ENCODE measurements at regions not wholly inside any gene's neighbourhood (a gene's known extent, or its start where the extent isn't known, plus 50 kb on each side); places are given as distances from the start of the nearest gene placed in this dataset.

GRCh38 chr5:42131081-42131480 is 206.0 kb downstream of the FBXO4 start:
- TF ChIP-seq EZH2phosphoT487 (IDR thresholded peaks at IDR 0.05; ENCODE audit: low read length) (no peak), CTCF (IDR thresholded peaks at IDR 0.05; ENCODE audit: low read length) (no peak), EZH2 (optimal IDR thresholded peaks at IDR 0.05; ENCODE audit: low read depth, low read length) (no peak)
- Histone ChIP-seq H3K4me2 (ENCODE audit: low read depth, low read length) (no peak overlapping the region), H3K9me2 (replicated peaks; ENCODE audit: insufficient read depth, low read length) (no peaks in the 10 kb centered on the region), H3K4me1 (ENCODE audit: low read length) (no peaks in the 10 kb centered on the region), H3K27me3 (replicated peaks; ENCODE audit: insufficient read depth, low read length) (no peaks in the 10 kb centered on the region), H4K20me1 (ENCODE audit: insufficient read depth, low read length) (no peaks in the 10 kb centered on the region), H3K4me3 (ENCODE audit: low read length) (no peak overlapping the region), H3K9ac (ENCODE audit: low read length) (no peak overlapping the region), H3K36me3 (replicated peaks; ENCODE audit: insufficient read depth, low read length) (no peaks in the 10 kb centered on the region), H3K9me3 (replicated peaks; ENCODE audit: insufficient read depth, low read length) (no peaks in the 10 kb centered on the region), H2AFZ (ENCODE audit: low read length) (no peak overlapping the region), H3F3A (ENCODE audit: insufficient read depth, low read length) (no peaks in the 10 kb centered on the region), H3K27ac (ENCODE audit: low read length) (no peak overlapping the region), H3K79me2 (ENCODE audit: low read length) (no peaks in the 10 kb centered on the region)
- no peak for DNase-seq

GRCh38 chr5:42143361-42143760 is 218.3 kb downstream of the FBXO4 start:
- Histone ChIP-seq H4K20me1 (ENCODE audit: insufficient read depth, low read length) (no peaks in the 10 kb centered on the region), H3K4me3 (ENCODE audit: low read length) (no peak overlapping the region), H3K36me3 (replicated peaks; ENCODE audit: insufficient read depth, low read length) (no peaks in the 10 kb centered on the region), H3K4me2 (ENCODE audit: low read depth, low read length) (no peak overlapping the region), H2AFZ (ENCODE audit: low read length) (no peak overlapping the region), H3K9ac (ENCODE audit: low read length) (no peak overlapping the region), H3F3A (ENCODE audit: insufficient read depth, low read length) (no peaks in the 10 kb centered on the region), H3K9me3 (replicated peaks; ENCODE audit: insufficient read depth, low read length) (no peaks in the 10 kb centered on the region), H3K27ac (ENCODE audit: low read length) (no peak overlapping the region), H3K4me1 (ENCODE audit: low read length) (no peaks in the 10 kb centered on the region), H3K27me3 (replicated peaks; ENCODE audit: insufficient read depth, low read length) (no peaks in the 10 kb centered on the region), H3K79me2 (ENCODE audit: low read length) (no peaks in the 10 kb centered on the region), H3K9me2 (replicated peaks; ENCODE audit: insufficient read depth, low read length) (no peaks in the 10 kb centered on the region)
- TF ChIP-seq CTCF (IDR thresholded peaks at IDR 0.05; ENCODE audit: low read length) (no peak), EZH2 (optimal IDR thresholded peaks at IDR 0.05; ENCODE audit: low read depth, low read length) (no peak), EZH2phosphoT487 (IDR thresholded peaks at IDR 0.05; ENCODE audit: low read length) (no peak)
- DNase-seq, result no peak

- TF ChIP-seq EZH2 (optimal IDR thresholded peaks at IDR 0.05; ENCODE audit: low read depth, low read length) (no peak), EZH2phosphoT487 (IDR thresholded peaks at IDR 0.05; ENCODE audit: low read length) (no peak), CTCF (IDR thresholded peaks at IDR 0.05; ENCODE audit: low read length) (no peak)
- Histone ChIP-seq H3K4me3 (ENCODE audit: low read length) (no peak overlapping the region), H3K4me1 (ENCODE audit: low read length) (no peaks in the 10 kb centered on the region), H3K36me3 (replicated peaks; ENCODE audit: insufficient read depth, low read length) (no peaks in the 10 kb centered on the region), H2AFZ (ENCODE audit: low read length) (no peak overlapping the region), H3K9me3 (replicated peaks; ENCODE audit: insufficient read depth, low read length) (no peaks in the 10 kb centered on the region), H3K27me3 (replicated peaks; ENCODE audit: insufficient read depth, low read length) (no peaks in the 10 kb centered on the region), H3K9me2 (replicated peaks; ENCODE audit: insufficient read depth, low read length) (no peaks in the 10 kb centered on the region), H4K20me1 (ENCODE audit: insufficient read depth, low read length) (no peaks in the 10 kb centered on the region), H3K27ac (ENCODE audit: low read length) (no peak overlapping the region), H3K9ac (ENCODE audit: low read length) (no peak overlapping the region), H3K79me2 (ENCODE audit: low read length) (no peaks in the 10 kb centered on the region), H3F3A (ENCODE audit: insufficient read depth, low read length) (no peaks in the 10 kb centered on the region), H3K4me2 (ENCODE audit: low read depth, low read length) (no peak overlapping the region)
- DNase-seq, result no peak
Measured at GRCh38 chr5:42148813-42149212, 223.7 kb downstream of the FBXO4 start.
